Panc1 (cell line): ENCODE measurements at regions not wholly inside any gene's neighbourhood (a gene's known extent, or its start where the extent isn't known, plus 50 kb on each side); places are given as distances from the start of the nearest gene placed in this dataset.

Experiments
- ATAC-seq: fragments of 200-7000 bp; cut with Tn5 transposase; 2 replicates; pipeline ENCODE4 v1.9.1; 2020; ENCODE audit warnings: mild to moderate bottlenecking, moderate library complexity
- BruUV-seq: library from RNA; stranded (reverse); fragments of 400-500 nt; replicated peaks from 2 replicates; lab custom pipeline; 2021; lab: Mats Ljungman, UMichigan
- CTCF ChIA-PET: fragments of 300-600 bp; sonication (Branson Sonifier 250); formaldehyde crosslinking; loops from one replicate; lab custom pipeline; 2022; ENCODE audit warnings: antibody characterized with exemption; lab: Charles Lee
- POLR2A ChIA-PET: fragments of 300-600 bp; sonication (Branson Sonifier 250); formaldehyde crosslinking; loops from one replicate; lab custom pipeline; 2022; ENCODE audit warnings: antibody characterized with exemption; lab: Charles Lee
- DNase-seq: peaks from one replicate; pipeline ENCODE4 v3.0.0-alpha.2; 2010; ENCODE audit warnings: low read depth, low spot score
- H3K27ac ChIP-seq: 2 replicates; pipeline ENCODE4 v1.5.1; 2011; ENCODE audit warnings: mild to moderate bottlenecking, low read length, inconsistent platforms
- H3K27me3 ChIP-seq: fragments of 200-500 bp; sonication (Bioruptor generic); 2 replicates; pipeline ENCODE4 v1.6.0; 2014; ENCODE audit warnings: low read length, inconsistent platforms; ENCODE audit not compliant: control insufficient read depth, insufficient read depth
- H3K36me3 ChIP-seq: fragments of 200-500 bp; sonication (Bioruptor generic); 2 replicates; pipeline ENCODE4 v1.5.1; 2014; ENCODE audit warnings: inconsistent platforms, mild to moderate bottlenecking, low read length, moderate library complexity; ENCODE audit not compliant: control insufficient read depth, insufficient read depth
- H3K4me1 ChIP-seq: 2 replicates; pipeline ENCODE4 v1.5.1; 2011; ENCODE audit warnings: inconsistent platforms, mild to moderate bottlenecking, low read length, moderate library complexity; ENCODE audit not compliant: control insufficient read depth, insufficient read depth
- H3K4me3 ChIP-seq, 2 experiments: 2 replicates each; pipeline ENCODE4 v1.5.1; 2011 to 2012; ENCODE audit warnings: low read depth in 2 of 2, low read length in 2 of 2, mild to moderate bottlenecking in 2 of 2, inconsistent platforms in 1 of 2, moderate library complexity in 1 of 2
- H3K9me3 ChIP-seq: fragments of 200-500 bp; sonication (Bioruptor generic); 2 replicates; pipeline ENCODE4 v1.5.1; 2014; ENCODE audit warnings: low read depth, mild to moderate bottlenecking, inconsistent platforms, low read length, moderate library complexity; ENCODE audit not compliant: control insufficient read depth, insufficient read depth
- CTCF ChIP-seq: fragments of 450-650 bp; IDR thresholded peaks from 2 replicates; pipeline ENCODE4 v1.5.1; 2017; ENCODE audit warnings: mild to moderate bottlenecking
- POLR2AphosphoS5 ChIP-seq: IDR thresholded peaks from 2 replicates; pipeline ENCODE4 v1.6.1; 2012; ENCODE audit warnings: mild to moderate bottlenecking, low read depth, low read length, moderate library complexity
- REST ChIP-seq, 2 experiments: IDR thresholded peaks; 2 replicates each; pipeline ENCODE4 v1.6.1; 2011 to 2012; ENCODE audit warnings: low read depth in 2 of 2, control low read depth in 1 of 2, low read length in 1 of 2, mild to moderate bottlenecking in 1 of 2, moderate library complexity in 1 of 2; ENCODE audit not compliant: insufficient read depth in 1 of 2
- SIN3A ChIP-seq: IDR thresholded peaks from 2 replicates; pipeline ENCODE4 v1.6.1; 2012; ENCODE audit warnings: low read depth, mild to moderate bottlenecking, low read length, moderate library complexity, borderline replicate concordance; ENCODE audit not compliant: insufficient read depth
- TCF7L2 ChIP-seq: IDR thresholded peaks from 2 replicates; pipeline ENCODE4 v1.6.1; 2011; ENCODE audit warnings: mild to moderate bottlenecking, low read depth, low read length, inconsistent platforms
- in situ Hi-C: cut with HindIII; loops from 2 replicates; pipeline ENCODE4 v1.10.0; 2016; ENCODE audit warnings: low sequenced_read_pairs, low pct_unique_long_range_greater_than_20kb
- intact Hi-C: fragments of 100-400 bp; cut with micrococcal nuclease; formaldehyde crosslinking; loops from one replicate; pipeline ENCODE4 v1.10.0; 2022; ENCODE audit not compliant: unreplicated experiment

GRCh38 chr10:118148247-118148646 lies 101.5 kb upstream of the RAB11FIP2 start:
- BruUV-seq = no TSS peak
- H3K4me1 ChIP-seq = no peaks in the 10 kb centered on the region
- POLR2A ChIA-PET = no interaction called here
- H3K36me3 ChIP-seq = no peaks in the 10 kb centered on the region
- intact Hi-C loops (no loop called here), in situ Hi-C loops (no loop called here)
- no peak for TF ChIP-seq TCF7L2
- TF ChIP-seq REST (IDR thresholded peaks at IDR 0.05; ENCODE audit: insufficient read depth in 1 of 2, low read depth in 2 of 2, low read length in 1 of 2) = no peak
- no peak for TF ChIP-seq POLR2AphosphoS5
- TF ChIP-seq SIN3A = no peak
- TF ChIP-seq CTCF = no peak
- no peak overlapping the region for H3K27ac ChIP-seq
- no peak overlapping the region for H3K4me3 ChIP-seq
- H3K9me3 ChIP-seq = no peaks in the 10 kb centered on the region
- CTCF ChIA-PET = no interaction called here
- DNase-seq (no peak), ATAC-seq (no peak)
- H3K27me3 ChIP-seq = 0 out of 2 replicates have a peak, but pooled peaks cover 3% of the 10 kb centered on the region

- no peak overlapping the region for H3K4me3 ChIP-seq
- intact Hi-C loops = no loop called here
- H3K27ac ChIP-seq = no peak overlapping the region
- in situ Hi-C loops = no loop called here
- 0 out of 2 replicates have a peak, but pooled peaks cover 3% of the 10 kb centered on the region for H3K27me3 ChIP-seq
- no peaks in the 10 kb centered on the region for H3K9me3 ChIP-seq
- no peak for ATAC-seq
- H3K4me1 ChIP-seq = no peaks in the 10 kb centered on the region
- no TSS peak for BruUV-seq
- no peak for DNase-seq
- no peaks in the 10 kb centered on the region; the same call in 1 of the 2 replicates for H3K36me3 ChIP-seq
- ChIA-PET POLR2A (no interaction called here), CTCF (no interaction called here)
- no peak for TF ChIP-seq REST (IDR thresholded peaks at IDR 0.05; ENCODE audit: insufficient read depth in 1 of 2, low read depth in 2 of 2, low read length in 1 of 2)
- no peak for TF ChIP-seq SIN3A
- no peak for TF ChIP-seq TCF7L2
- no peak for TF ChIP-seq POLR2AphosphoS5
- no peak for TF ChIP-seq CTCF
Observed at GRCh38 chr10:118145256-118145655, 98.5 kb upstream of the RAB11FIP2 start.
